ENCODE measurements at regions not wholly inside any gene's neighbourhood (a gene's known extent, or its start where the extent isn't known, plus 50 kb on each side); places are given as distances from the start of the nearest gene placed in this dataset.
"Not testable (repeated sequence)": the region's sequence is repeated elsewhere in the genome, so short reads cannot be mapped to it uniquely, and the experiment has no call there.

- TF ChIP-seq, protein P1, sequence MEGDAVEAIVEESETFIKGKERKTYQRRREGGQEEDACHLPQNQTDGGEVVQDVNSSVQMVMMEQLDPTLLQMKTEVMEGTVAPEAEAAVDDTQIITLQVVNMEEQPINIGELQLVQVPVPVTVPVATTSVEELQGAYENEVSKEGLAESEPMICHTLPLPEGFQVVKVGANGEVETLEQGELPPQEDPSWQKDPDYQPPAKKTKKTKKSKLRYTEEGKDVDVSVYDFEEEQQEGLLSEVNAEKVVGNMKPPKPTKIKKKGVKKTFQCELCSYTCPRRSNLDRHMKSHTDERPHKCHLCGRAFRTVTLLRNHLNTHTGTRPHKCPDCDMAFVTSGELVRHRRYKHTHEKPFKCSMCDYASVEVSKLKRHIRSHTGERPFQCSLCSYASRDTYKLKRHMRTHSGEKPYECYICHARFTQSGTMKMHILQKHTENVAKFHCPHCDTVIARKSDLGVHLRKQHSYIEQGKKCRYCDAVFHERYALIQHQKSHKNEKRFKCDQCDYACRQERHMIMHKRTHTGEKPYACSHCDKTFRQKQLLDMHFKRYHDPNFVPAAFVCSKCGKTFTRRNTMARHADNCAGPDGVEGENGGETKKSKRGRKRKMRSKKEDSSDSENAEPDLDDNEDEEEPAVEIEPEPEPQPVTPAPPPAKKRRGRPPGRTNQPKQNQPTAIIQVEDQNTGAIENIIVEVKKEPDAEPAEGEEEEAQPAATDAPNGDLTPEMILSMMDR (IDR thresholded peaks at IDR 0.05): no peak
- Histone ChIP-seq H3K27me3 (ENCODE audit: insufficient read depth in 3 of 3, low read length in 2 of 3) (no peaks in the 10 kb centered on the region), H3K4me1 (no peaks in the 10 kb centered on the region), H3K27ac (no peak overlapping the region), H3K9me3 (no peaks in the 10 kb centered on the region), H3K4me3 (no peak overlapping the region), H3K36me3 (ENCODE audit: insufficient read depth in 1 of 2, low read depth in 1 of 2) (no peaks in the 10 kb centered on the region)
- 77 to 88% (median 78%) methylated on average over 2 of the region's 2 CpGs for WGBS, 3 donors
- DNase-seq (no peak), ATAC-seq (no peak)
- intact Hi-C loops (cut with DNase I): no loop called here
Measured at GRCh38 chr13:70516226-70516625, 408.0 kb upstream of the KLHL1 start.

GRCh38 chr13:70511861-70512417 lies 403.7 kb upstream of the KLHL1 start:
- peak in 1 of 2 donors; percentile 49 for DNase-seq

DNA sequence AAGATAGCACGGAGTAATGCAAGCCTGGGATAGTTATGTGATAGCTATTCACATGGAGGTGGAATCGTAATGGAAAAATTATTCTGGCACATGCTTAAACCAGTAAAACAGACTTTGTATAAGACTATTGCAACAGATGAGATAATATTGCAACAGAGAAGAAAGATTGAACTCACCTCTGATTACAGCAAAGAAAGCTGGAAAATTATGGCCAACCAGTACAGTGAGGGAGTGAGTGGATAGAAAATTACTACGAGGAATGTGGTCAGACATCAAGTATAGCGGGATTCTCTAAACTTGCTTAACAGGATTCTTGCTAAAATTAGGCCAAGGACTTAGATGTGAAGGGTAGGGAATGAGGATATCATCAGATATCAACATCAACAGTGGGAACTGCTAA lies 397.6 kb upstream of the KLHL1 start:
- intact Hi-C loops (cut with DNase I): no loop called here
- no peak overlapping the region for H3K4me3 ChIP-seq
- H3K27me3 ChIP-seq (ENCODE audit: insufficient read depth in 3 of 3, low read length in 2 of 3): no peaks in the 10 kb centered on the region
- ATAC-seq: no peak
- H3K36me3 ChIP-seq (ENCODE audit: insufficient read depth in 1 of 2, low read depth in 1 of 2): no peaks in the 10 kb centered on the region
- TF ChIP-seq, protein P1 (IDR thresholded peaks at IDR 0.05): no peak
- H3K4me1 ChIP-seq: no peaks in the 10 kb centered on the region
- no peaks in the 10 kb centered on the region for H3K9me3 ChIP-seq
- no peak overlapping the region for H3K27ac ChIP-seq
- no peak for DNase-seq
- WGBS, 3 donors: 82 to 87% (median 83%) methylated on average over 4 of the region's 4 CpGs

More at GRCh38 chr13:70511861-70512417, 403.7 kb upstream of the KLHL1 start:
- H3K36me3 ChIP-seq (ENCODE audit: insufficient read depth in 1 of 2, low read depth in 1 of 2); H3K9me3 ChIP-seq; H3K4me1 ChIP-seq; H3K27ac ChIP-seq; H3K4me3 ChIP-seq; intact Hi-C loops (cut with DNase I); ATAC-seq; H3K27me3 ChIP-seq (ENCODE audit: insufficient read depth in 3 of 3, low read length in 2 of 3): not testable (repeated sequence)
- 94 to 98% (median 95%) methylated on average over 30 to 40 of the region's 40 CpGs for WGBS, 3 donors

- ATAC-seq: no peak
- Histone ChIP-seq H3K27me3 (ENCODE audit: insufficient read depth in 3 of 3, low read length in 2 of 3) (no peaks in the 10 kb centered on the region), H3K27ac (no peak overlapping the region), H3K4me3 (no peak overlapping the region), H3K36me3 (ENCODE audit: insufficient read depth in 1 of 2, low read depth in 1 of 2) (no peaks in the 10 kb centered on the region), H3K9me3 (no peaks in the 10 kb centered on the region), H3K4me1 (no peaks in the 10 kb centered on the region)
- DNase-seq: no peak
- intact Hi-C loops (cut with DNase I): no loop called here
- TF ChIP-seq, protein P1 (IDR thresholded peaks at IDR 0.05): no peak
- WGBS, 3 donors: 56 to 70% (median 58%) methylated on average over 1 of the region's 1 CpG
Measured at GRCh38 chr13:70502944-70503343, 394.7 kb upstream of the KLHL1 start.

- ATAC-seq: no peak
- Histone ChIP-seq H3K36me3 (ENCODE audit: insufficient read depth in 1 of 2, low read depth in 1 of 2) (no peaks in the 10 kb centered on the region), H3K9me3 (peaks cover 4% of the 10 kb centered on the region), H3K4me1 (no peaks in the 10 kb centered on the region), H3K27ac (no peak overlapping the region), H3K4me3 (no peak overlapping the region), H3K27me3 (ENCODE audit: insufficient read depth in 3 of 3, low read length in 2 of 3) (no peaks in the 10 kb centered on the region)
- DNase-seq: no peak
- WGBS, 3 donors: 80 to 94% (median 82%) methylated on average over 2 of the region's 2 CpGs
- intact Hi-C loops (cut with DNase I): no loop called here
- TF ChIP-seq, protein P1 (IDR thresholded peaks at IDR 0.05): no peak
Measured at GRCh38 chr13:70490320-70490935, 382.2 kb upstream of the KLHL1 start.
